B cell (primary cell): ENCODE measurements at regions not wholly inside any gene's neighbourhood (a gene's known extent, or its start where the extent isn't known, plus 50 kb on each side); places are given as distances from the start of the nearest gene placed in this dataset.

Experiments used
- CTCF ChIP-seq: fragments of 200-600 bp; IDR thresholded peaks from one replicate; pipeline ENCODE4 v1.8.0; 2022; ENCODE audit warnings: antibody characterized with exemption, mild to moderate bottlenecking
- EZH2 ChIP-seq: IDR thresholded peaks from 2 replicates; pipeline ENCODE4 v1.6.1; 2012; ENCODE audit warnings: borderline replicate concordance, low read depth, mild to moderate bottlenecking, moderate library complexity, low read length; ENCODE audit not compliant: insufficient read depth, poor library complexity, severe bottlenecking

GRCh38 chrX:81378560-81378959 is 176.7 kb downstream of the SH3BGRL start:
- TF ChIP-seq CTCF: no peak
- TF ChIP-seq EZH2: no peak
